ENCODE measurements at regions not wholly inside any gene's neighbourhood (a gene's known extent, or its start where the extent isn't known, plus 50 kb on each side); places are given as distances from the start of the nearest gene placed in this dataset.

DNA sequence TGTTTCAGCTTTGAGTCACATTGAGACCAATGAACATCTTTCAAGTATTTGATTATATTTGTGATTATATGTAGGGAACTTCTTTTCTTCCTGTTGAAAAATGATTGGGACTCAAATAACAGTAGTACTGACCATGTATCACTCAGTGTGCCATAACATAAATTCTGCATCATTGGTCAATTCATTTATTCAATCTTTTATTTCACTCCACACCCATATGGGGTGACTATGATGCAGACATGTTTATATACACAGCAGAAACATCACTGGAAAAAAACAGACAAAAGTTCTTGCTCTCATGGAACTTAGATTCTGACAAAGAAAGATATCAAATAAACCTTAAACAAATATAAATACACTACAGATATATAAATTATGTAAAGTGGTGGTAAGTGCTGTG lies 74.7 kb upstream of the ANXA1 start:
- Histone ChIP-seq H3K9me3 (ENCODE audit: low read length) (no peaks in the 10 kb centered on the region), H3K9me2 (ENCODE audit: insufficient read depth, low read length) (no peaks in the 10 kb centered on the region), H2AFZ (ENCODE audit: low read length) (no peak overlapping the region), H3K4me2 (ENCODE audit: low read length) (no peak overlapping the region), H3K27ac (ENCODE audit: low read depth, low read length, poor library complexity, severe bottlenecking) (no peak overlapping the region), H4K20me1 (ENCODE audit: insufficient read depth, low read length) (no peaks in the 10 kb centered on the region), H3K79me2 (ENCODE audit: insufficient read depth, low read depth, low read length) (no peaks in the 10 kb centered on the region), H3K36me3 (ENCODE audit: insufficient read depth, low read length) (no peaks in the 10 kb centered on the region), H3K4me1 (ENCODE audit: insufficient read depth, low read length, poor library complexity, severe bottlenecking) (no peaks in the 10 kb centered on the region), H3K4me3 (ENCODE audit: low read depth, low read length, poor library complexity, severe bottlenecking) (no peak overlapping the region)
- intact Hi-C loops (cut with micrococcal nuclease; ENCODE audit: unreplicated experiment): no loop called here
- TF ChIP-seq, protein P1, sequence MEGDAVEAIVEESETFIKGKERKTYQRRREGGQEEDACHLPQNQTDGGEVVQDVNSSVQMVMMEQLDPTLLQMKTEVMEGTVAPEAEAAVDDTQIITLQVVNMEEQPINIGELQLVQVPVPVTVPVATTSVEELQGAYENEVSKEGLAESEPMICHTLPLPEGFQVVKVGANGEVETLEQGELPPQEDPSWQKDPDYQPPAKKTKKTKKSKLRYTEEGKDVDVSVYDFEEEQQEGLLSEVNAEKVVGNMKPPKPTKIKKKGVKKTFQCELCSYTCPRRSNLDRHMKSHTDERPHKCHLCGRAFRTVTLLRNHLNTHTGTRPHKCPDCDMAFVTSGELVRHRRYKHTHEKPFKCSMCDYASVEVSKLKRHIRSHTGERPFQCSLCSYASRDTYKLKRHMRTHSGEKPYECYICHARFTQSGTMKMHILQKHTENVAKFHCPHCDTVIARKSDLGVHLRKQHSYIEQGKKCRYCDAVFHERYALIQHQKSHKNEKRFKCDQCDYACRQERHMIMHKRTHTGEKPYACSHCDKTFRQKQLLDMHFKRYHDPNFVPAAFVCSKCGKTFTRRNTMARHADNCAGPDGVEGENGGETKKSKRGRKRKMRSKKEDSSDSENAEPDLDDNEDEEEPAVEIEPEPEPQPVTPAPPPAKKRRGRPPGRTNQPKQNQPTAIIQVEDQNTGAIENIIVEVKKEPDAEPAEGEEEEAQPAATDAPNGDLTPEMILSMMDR (conservative IDR thresholded peaks at IDR 0.05; ENCODE audit: low read length): no peak
- TF ChIP-seq EZH2phosphoT487 (IDR thresholded peaks at IDR 0.05; ENCODE audit: borderline replicate concordance, low read depth, low read length): no peak
- BruUV-seq (replicated peaks): no TSS peak
- no peak for DNase-seq (ENCODE audit: low spot score)
- ChIA-PET CTCF (ENCODE audit: unreplicated experiment) (no interaction called here), POLR2A (no interaction called here)

DNA sequence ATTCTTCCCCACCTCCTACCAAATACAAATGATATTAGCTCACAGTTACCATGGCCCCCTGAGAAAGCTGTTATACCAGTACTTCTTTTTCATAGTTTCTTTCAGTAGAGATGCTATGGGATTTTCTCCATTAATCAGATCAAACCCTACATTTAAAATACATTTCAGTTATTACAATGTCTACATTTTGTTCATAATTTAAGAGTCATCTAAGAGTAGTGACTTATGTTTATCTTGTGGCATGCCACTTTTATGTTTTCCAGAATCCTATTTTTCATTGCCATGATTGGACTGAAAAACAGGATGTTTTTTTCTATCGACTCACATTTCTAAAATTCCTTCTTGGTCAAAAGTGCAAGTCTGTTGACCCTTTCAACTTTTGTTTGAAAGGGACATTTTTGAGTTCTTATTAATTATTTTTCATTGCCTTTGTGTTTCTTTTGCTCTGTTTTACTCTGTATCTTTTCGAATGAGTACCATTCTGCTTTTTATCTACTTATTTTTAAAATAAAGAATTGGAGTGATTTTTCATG lies 77.4 kb upstream of the ANXA1 start:
- TF ChIP-seq, protein P1 (conservative IDR thresholded peaks at IDR 0.05; ENCODE audit: low read length): no peak
- TF ChIP-seq EZH2phosphoT487 (IDR thresholded peaks at IDR 0.05; ENCODE audit: borderline replicate concordance, low read depth, low read length): no peak
- intact Hi-C loops (cut with micrococcal nuclease; ENCODE audit: unreplicated experiment): no loop called here
- Histone ChIP-seq H3K27ac (ENCODE audit: low read depth, low read length, poor library complexity, severe bottlenecking) (no peak overlapping the region), H2AFZ (ENCODE audit: low read length) (no peak overlapping the region), H3K9me3 (ENCODE audit: low read length) (no peaks in the 10 kb centered on the region), H3K9me2 (ENCODE audit: insufficient read depth, low read length) (no peaks in the 10 kb centered on the region), H3K4me2 (ENCODE audit: low read length) (no peak overlapping the region), H4K20me1 (ENCODE audit: insufficient read depth, low read length) (no peaks in the 10 kb centered on the region), H3K4me3 (ENCODE audit: low read depth, low read length, poor library complexity, severe bottlenecking) (no peak overlapping the region), H3K36me3 (ENCODE audit: insufficient read depth, low read length) (no peaks in the 10 kb centered on the region), H3K4me1 (ENCODE audit: insufficient read depth, low read length, poor library complexity, severe bottlenecking) (no peaks in the 10 kb centered on the region), H3K79me2 (ENCODE audit: insufficient read depth, low read depth, low read length) (no peaks in the 10 kb centered on the region)
- BruUV-seq (replicated peaks): no TSS peak
- ChIA-PET POLR2A (interaction anchor here (0.7 kb wide), 1 partner anchor 296 kb away, joined by 3 read pairs; no protein-coding TSS in a partner anchor), CTCF (ENCODE audit: unreplicated experiment) (no interaction called here)
- DNase-seq (ENCODE audit: low spot score): no peak

DNA sequence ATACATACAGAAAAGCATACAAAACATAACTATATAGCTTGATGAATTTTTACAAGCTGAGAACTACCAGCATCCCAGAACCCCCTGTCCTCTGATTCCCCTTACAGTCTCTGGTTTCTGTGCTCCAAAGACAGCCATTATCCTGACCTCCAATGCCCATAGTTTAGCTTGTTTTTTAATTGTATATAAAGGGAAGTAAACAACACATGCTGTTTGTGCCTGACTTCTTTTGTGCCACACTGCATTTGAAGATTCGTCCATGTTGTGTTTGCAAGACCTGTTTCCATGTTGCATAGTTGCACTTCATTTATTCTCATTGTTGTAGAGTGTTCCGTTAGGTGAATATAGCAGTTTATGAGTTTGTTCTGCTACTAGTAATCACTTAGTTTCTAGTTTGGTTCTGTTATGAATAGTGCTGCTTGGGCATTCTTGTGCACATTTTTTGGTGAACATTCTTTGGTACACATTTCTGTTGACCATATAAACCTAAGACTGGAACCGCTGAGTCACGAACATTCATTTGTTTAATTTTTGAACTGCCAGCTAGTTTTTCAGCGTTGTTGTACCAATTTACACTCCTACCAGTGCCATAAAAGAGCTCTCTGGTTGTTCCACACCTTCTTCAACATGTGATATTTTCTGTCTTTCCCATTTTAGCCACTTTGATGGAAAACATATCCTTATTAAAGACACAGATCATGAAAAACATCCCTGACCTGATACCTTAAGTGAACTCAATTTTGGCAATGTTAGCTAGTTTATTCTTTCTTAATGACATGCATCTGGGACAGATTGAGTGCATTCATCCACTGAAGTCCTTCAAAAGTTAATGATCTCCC lies 78.1 kb upstream of the ANXA1 start:
- H2AFZ ChIP-seq (ENCODE audit: low read length): no peak overlapping the region
- CTCF ChIA-PET (ENCODE audit: unreplicated experiment): no interaction called here
- no peaks in the 10 kb centered on the region for H3K79me2 ChIP-seq (ENCODE audit: insufficient read depth, low read depth, low read length)
- no peaks in the 10 kb centered on the region for H3K4me1 ChIP-seq (ENCODE audit: insufficient read depth, low read length, poor library complexity, severe bottlenecking)
- H3K36me3 ChIP-seq (ENCODE audit: insufficient read depth, low read length): no peaks in the 10 kb centered on the region
- no peak overlapping the region for H3K27ac ChIP-seq (ENCODE audit: low read depth, low read length, poor library complexity, severe bottlenecking)
- no peaks in the 10 kb centered on the region for H3K9me2 ChIP-seq (ENCODE audit: insufficient read depth, low read length)
- POLR2A ChIA-PET: interaction anchor here (0.7 kb wide), 2 partner anchors 13 to 296 kb away, joined by 3 read pairs; no protein-coding TSS in a partner anchor
- TF ChIP-seq, protein P1 (conservative IDR thresholded peaks at IDR 0.05; ENCODE audit: low read length): no peak
- TF ChIP-seq EZH2phosphoT487 (IDR thresholded peaks at IDR 0.05; ENCODE audit: borderline replicate concordance, low read depth, low read length): no peak
- intact Hi-C loops (cut with micrococcal nuclease; ENCODE audit: unreplicated experiment): no loop called here
- no peaks in the 10 kb centered on the region for H3K9me3 ChIP-seq (ENCODE audit: low read length)
- BruUV-seq (replicated peaks): no TSS peak
- H3K4me3 ChIP-seq (ENCODE audit: low read depth, low read length, poor library complexity, severe bottlenecking): no peak overlapping the region
- no peak overlapping the region for H3K4me2 ChIP-seq (ENCODE audit: low read length)
- no peak for DNase-seq (ENCODE audit: low spot score)
- H4K20me1 ChIP-seq (ENCODE audit: insufficient read depth, low read length): no peaks in the 10 kb centered on the region
